ENCODE measurements at regions not wholly inside any gene's neighbourhood (a gene's known extent, or its start where the extent isn't known, plus 50 kb on each side); places are given as distances from the start of the nearest gene placed in this dataset.

- Histone ChIP-seq H3K9me3 (ENCODE audit: low read depth, low read length) (peaks cover 4% of the 10 kb centered on the region), H3K4me1 (ENCODE audit: insufficient read depth, low read length) (no peaks in the 10 kb centered on the region), H3K27me3 (ENCODE audit: insufficient read depth, low read length) (no peaks in the 10 kb centered on the region), H3K27ac (ENCODE audit: low read depth, low read length) (no peak overlapping the region), H3K4me3 (ENCODE audit: insufficient read depth, low read length) (no peak overlapping the region), H4K20me1 (ENCODE audit: insufficient read depth, low read length) (no peaks in the 10 kb centered on the region), H3K79me2 (ENCODE audit: insufficient read depth, low read length) (no peaks in the 10 kb centered on the region), H2AFZ (ENCODE audit: low read length) (no peak overlapping the region), H3K4me2 (ENCODE audit: insufficient read depth, low read length) (no peak overlapping the region), H3K36me3 (ENCODE audit: insufficient read depth, low read length) (no peaks in the 10 kb centered on the region)
- no peak for DNase-seq (ENCODE audit: insufficient read length, low spot score, missing footprints)
- TF ChIP-seq CTCF (IDR thresholded peaks at IDR 0.05; ENCODE audit: extremely low read depth, low read depth, low read length): no peak
Measured at GRCh38 chr2:59237311-59237710, 996.2 kb upstream of the FANCL start.

GRCh38 chr2:59236723-59237122, 995.6 kb upstream of the FANCL start:
- no peak overlapping the region for H3K4me2 ChIP-seq (ENCODE audit: insufficient read depth, low read length)

GRCh38 chr2:59233920-59234319, 992.8 kb upstream of the FANCL start:
- no peak for TF ChIP-seq CTCF (IDR thresholded peaks at IDR 0.05; ENCODE audit: extremely low read depth, low read depth, low read length)
- DNase-seq (ENCODE audit: insufficient read length, low spot score, missing footprints): no peak
- no peak overlapping the region for H3K4me2 ChIP-seq (ENCODE audit: insufficient read depth, low read length)
- no peaks in the 10 kb centered on the region for H4K20me1 ChIP-seq (ENCODE audit: insufficient read depth, low read length)
- no peak overlapping the region for H3K4me3 ChIP-seq (ENCODE audit: insufficient read depth, low read length)
- no peak overlapping the region for H3K27ac ChIP-seq (ENCODE audit: low read depth, low read length)
- H3K9me3 ChIP-seq (ENCODE audit: low read depth, low read length): peaks cover 4% of the 10 kb centered on the region
- H3K36me3 ChIP-seq (ENCODE audit: insufficient read depth, low read length): no peaks in the 10 kb centered on the region
- H3K27me3 ChIP-seq (ENCODE audit: insufficient read depth, low read length): no peaks in the 10 kb centered on the region
- no peak overlapping the region for H2AFZ ChIP-seq (ENCODE audit: low read length)
- H3K79me2 ChIP-seq (ENCODE audit: insufficient read depth, low read length): no peaks in the 10 kb centered on the region
- H3K4me1 ChIP-seq (ENCODE audit: insufficient read depth, low read length): no peaks in the 10 kb centered on the region

More at GRCh38 chr2:59236723-59237122, 995.6 kb upstream of the FANCL start:
- Histone ChIP-seq H4K20me1 (ENCODE audit: insufficient read depth, low read length) (no peaks in the 10 kb centered on the region), H3K27ac (ENCODE audit: low read depth, low read length) (no peak overlapping the region), H3K9me3 (ENCODE audit: low read depth, low read length) (peaks cover 4% of the 10 kb centered on the region), H3K79me2 (ENCODE audit: insufficient read depth, low read length) (no peaks in the 10 kb centered on the region), H3K4me3 (ENCODE audit: insufficient read depth, low read length) (no peak overlapping the region), H3K36me3 (ENCODE audit: insufficient read depth, low read length) (no peaks in the 10 kb centered on the region), H2AFZ (ENCODE audit: low read length) (no peak overlapping the region), H3K4me1 (ENCODE audit: insufficient read depth, low read length) (no peaks in the 10 kb centered on the region), H3K27me3 (ENCODE audit: insufficient read depth, low read length) (no peaks in the 10 kb centered on the region)
- TF ChIP-seq CTCF (IDR thresholded peaks at IDR 0.05; ENCODE audit: extremely low read depth, low read depth, low read length): no peak
- no peak for DNase-seq (ENCODE audit: insufficient read length, low spot score, missing footprints)

GRCh38 chr2:59233448-59233847, 992.3 kb upstream of the FANCL start:
- Histone ChIP-seq H3K4me1 (ENCODE audit: insufficient read depth, low read length) (no peaks in the 10 kb centered on the region), H3K27me3 (ENCODE audit: insufficient read depth, low read length) (no peaks in the 10 kb centered on the region)
- no peak for DNase-seq (ENCODE audit: insufficient read length, low spot score, missing footprints)

More at GRCh38 chr2:59233448-59233847, 992.3 kb upstream of the FANCL start:
- H3K36me3 ChIP-seq (ENCODE audit: insufficient read depth, low read length): no peaks in the 10 kb centered on the region
- H3K4me3 ChIP-seq (ENCODE audit: insufficient read depth, low read length): no peak overlapping the region
- no peak for TF ChIP-seq CTCF (IDR thresholded peaks at IDR 0.05; ENCODE audit: extremely low read depth, low read depth, low read length)
- H3K4me2 ChIP-seq (ENCODE audit: insufficient read depth, low read length): no peak overlapping the region
- no peaks in the 10 kb centered on the region for H4K20me1 ChIP-seq (ENCODE audit: insufficient read depth, low read length)
- H2AFZ ChIP-seq (ENCODE audit: low read length): no peak overlapping the region
- H3K79me2 ChIP-seq (ENCODE audit: insufficient read depth, low read length): no peaks in the 10 kb centered on the region
- peaks cover 4% of the 10 kb centered on the region for H3K9me3 ChIP-seq (ENCODE audit: low read depth, low read length)
- no peak overlapping the region for H3K27ac ChIP-seq (ENCODE audit: low read depth, low read length)

Measured in osteoblast (primary cell).